Activated T-helper 2 cell treated with anti-CD3 and anti-CD28 coated beads, Interferon-gamma antibody, Interleukin-2, Interleukin-4, amounts not matched to agents 10 μg/mL and 5 μg/mL and 100 μg/mL, durations not matched to agents 14 hours and 24 hours and 36 hours (primary cell): ENCODE measurements at regions not wholly inside any gene's neighbourhood (a gene's known extent, or its start where the extent isn't known, plus 50 kb on each side); places are given as distances from the start of the nearest gene placed in this dataset.

Experiments used
- DNase-seq: peaks from one replicate; pipeline ENCODE4 v3.0.0; 2021; ENCODE audit warnings: low spot score
- H3K27ac Mint-ChIP-seq: one replicate; pipeline ENCODE4 v1.8.0; 2021; ENCODE audit warnings: mixed read lengths
- H3K27me3 Mint-ChIP-seq: one replicate; pipeline ENCODE4 v1.8.0; 2021; ENCODE audit warnings: low read depth, mixed read lengths
- H3K36me3 Mint-ChIP-seq: one replicate; pipeline ENCODE4 v1.8.0; 2021; ENCODE audit warnings: low read depth, mixed read lengths
- H3K4me1 Mint-ChIP-seq: one replicate; pipeline ENCODE4 v1.8.0; 2021; ENCODE audit warnings: low read depth, mixed read lengths
- H3K4me3 Mint-ChIP-seq: one replicate; pipeline ENCODE4 v1.8.0; 2021; ENCODE audit warnings: low read depth, mild to moderate bottlenecking, moderate library complexity, mixed read lengths
- H3K9me3 Mint-ChIP-seq: one replicate; pipeline ENCODE4 v1.8.0; 2021; ENCODE audit warnings: mixed read lengths
- intact Hi-C: fragments of 100-400 bp; cut with micrococcal nuclease; formaldehyde crosslinking; loops from one replicate; pipeline ENCODE4 v1.15.1; 2023

- intact Hi-C loops = no loop called here
- H3K4me3 Mint-ChIP-seq = no peak overlapping the region
- peaks cover 6% of the 10 kb centered on the region for H3K4me1 Mint-ChIP-seq
- peaks cover 2% of the 10 kb centered on the region for H3K27me3 Mint-ChIP-seq
- DNase-seq = no peak
- no peak overlapping the region for H3K27ac Mint-ChIP-seq
- no peaks in the 10 kb centered on the region for H3K36me3 Mint-ChIP-seq
- no peaks in the 10 kb centered on the region for H3K9me3 Mint-ChIP-seq
Observed at GRCh38 chr15:62637950-62638619, 404.5 kb upstream of the TPM1 start.

- Mint-ChIP-seq H3K36me3 (no peaks in the 10 kb centered on the region), H3K4me3 (no peak overlapping the region), H3K27me3 (peaks cover 2% of the 10 kb centered on the region), H3K9me3 (no peaks in the 10 kb centered on the region), H3K4me1 (peaks cover 6% of the 10 kb centered on the region), H3K27ac (no peak overlapping the region)
- intact Hi-C loops = no loop called here
- DNase-seq = no peak
Observed at GRCh38 chr15:62639432-62639831, 403.1 kb upstream of the TPM1 start.

DNA sequence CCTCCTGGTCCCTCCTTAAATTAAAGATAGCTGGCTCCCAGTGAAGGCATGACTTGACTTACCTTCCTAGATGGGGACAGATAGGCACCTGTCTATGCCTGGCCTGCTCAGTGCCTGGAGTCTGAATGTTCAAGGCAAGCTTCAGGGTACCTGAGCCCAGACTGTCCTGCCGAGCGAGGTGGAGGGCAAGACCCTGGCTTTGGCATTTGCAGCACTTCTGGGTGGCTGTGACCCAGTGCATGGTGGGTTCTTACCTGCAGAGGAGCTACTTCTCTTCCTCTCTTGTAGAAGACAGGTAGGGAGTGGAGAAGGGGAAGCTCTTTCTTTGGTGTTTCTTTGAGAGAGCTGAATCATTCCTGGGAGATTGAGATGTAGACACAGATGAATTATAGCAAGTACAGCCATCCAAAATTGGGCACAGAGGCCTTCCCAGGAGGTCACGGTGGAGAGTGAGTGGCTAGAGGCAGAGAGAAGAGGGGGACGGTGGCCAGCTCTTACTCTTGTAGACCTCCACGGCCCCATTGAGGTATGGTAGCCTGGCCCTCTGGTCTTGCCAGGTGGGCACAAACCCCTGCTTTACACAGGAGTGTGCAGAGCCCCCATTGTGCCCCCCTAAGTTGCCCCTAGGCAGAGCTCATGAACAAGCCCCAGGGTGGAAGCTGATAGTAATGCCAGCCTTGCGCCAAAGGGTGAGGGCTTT is 402.5 kb upstream of the TPM1 start:
- Mint-ChIP-seq H3K36me3 (no peaks in the 10 kb centered on the region), H3K4me1 (peaks cover 6% of the 10 kb centered on the region), H3K27ac (no peak overlapping the region), H3K27me3 (no peaks in the 10 kb centered on the region), H3K9me3 (no peaks in the 10 kb centered on the region), H3K4me3 (no peak overlapping the region)
- DNase-seq = no peak
- intact Hi-C loops = no loop called here

DNA sequence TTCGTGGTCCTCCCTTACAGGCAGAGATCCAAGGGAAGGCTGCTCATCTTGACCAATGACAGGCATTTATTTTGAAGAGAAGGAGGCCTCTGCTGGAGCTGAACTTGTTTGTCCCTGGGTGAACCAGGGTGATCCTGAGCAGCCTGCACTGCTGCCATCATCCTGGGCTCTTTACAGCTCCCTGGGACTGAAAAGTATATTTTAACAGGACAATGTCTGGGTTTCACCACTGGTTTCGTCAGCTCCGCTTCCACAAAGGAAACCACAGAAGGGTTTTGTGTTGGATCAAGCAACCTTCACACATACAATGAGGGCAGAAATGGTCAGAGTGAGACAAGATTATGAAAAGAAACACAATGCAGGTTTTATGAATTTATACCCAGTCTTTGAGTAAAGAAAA is 400.7 kb upstream of the TPM1 start:
- intact Hi-C loops = no loop called here
- Mint-ChIP-seq H3K4me1 (peaks cover 6% of the 10 kb centered on the region), H3K9me3 (no peaks in the 10 kb centered on the region), H3K36me3 (no peaks in the 10 kb centered on the region), H3K27me3 (no peaks in the 10 kb centered on the region), H3K27ac (no peak overlapping the region), H3K4me3 (no peak overlapping the region)
- DNase-seq = no peak

DNA sequence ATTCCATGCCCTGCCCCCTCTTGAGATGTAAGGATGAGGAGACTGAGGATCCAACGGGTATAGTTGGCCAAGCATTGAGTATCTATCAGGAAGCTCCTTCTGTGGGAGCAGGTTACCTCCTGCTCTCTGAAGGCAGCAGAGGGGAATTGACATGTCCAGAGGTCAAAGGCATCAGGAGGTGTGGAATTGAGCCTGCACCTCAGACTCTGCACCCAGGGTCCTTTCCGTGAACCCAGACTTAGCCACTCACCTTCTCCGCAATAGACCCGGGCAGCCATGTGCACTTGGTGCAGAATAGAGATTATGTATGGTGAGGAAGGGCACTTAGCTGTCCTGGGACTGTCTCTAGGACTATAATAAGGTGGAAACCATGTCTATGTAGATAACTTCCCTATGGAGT is 399.0 kb upstream of the TPM1 start:
- no peaks in the 10 kb centered on the region for H3K27me3 Mint-ChIP-seq
- no peaks in the 10 kb centered on the region for H3K9me3 Mint-ChIP-seq

DNA sequence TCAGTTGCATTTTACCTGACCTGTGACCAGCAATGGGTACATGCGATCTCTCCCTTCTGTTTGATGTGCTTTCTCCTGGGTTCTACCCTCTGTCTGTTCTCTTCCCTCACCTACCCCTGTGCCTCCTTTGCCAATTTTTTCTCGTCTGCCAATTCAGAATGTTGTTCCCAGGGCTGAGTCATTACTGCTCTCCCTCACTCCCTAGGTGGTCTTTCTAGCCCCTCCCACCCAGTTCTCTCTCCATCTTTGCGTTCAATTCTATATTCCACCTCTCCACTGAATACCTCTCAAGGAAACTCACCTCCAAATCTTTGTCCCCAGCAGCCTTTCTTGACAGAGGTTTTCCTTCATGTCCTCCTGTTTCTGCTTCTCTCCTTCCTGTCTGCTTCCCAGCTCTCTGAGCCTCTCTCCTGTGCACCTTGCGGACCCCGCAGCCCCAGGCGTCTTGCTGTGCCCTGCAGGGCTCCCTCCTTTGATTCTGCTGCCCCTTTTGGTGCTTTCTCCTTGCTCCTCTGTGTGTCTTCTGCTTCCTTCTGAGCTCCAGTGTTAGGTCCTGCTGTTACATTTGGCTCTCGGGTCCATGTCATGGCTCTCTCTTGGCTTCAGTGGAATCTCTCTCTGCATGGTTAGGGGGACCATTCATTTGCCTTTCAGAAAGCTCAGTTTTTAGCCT is 398.2 kb upstream of the TPM1 start:
- no peak for DNase-seq
- Mint-ChIP-seq H3K27me3 (no peaks in the 10 kb centered on the region), H3K4me1 (peaks cover 7% of the 10 kb centered on the region), H3K36me3 (no peaks in the 10 kb centered on the region), H3K27ac (no peak overlapping the region), H3K9me3 (no peaks in the 10 kb centered on the region), H3K4me3 (no peak overlapping the region)
- intact Hi-C loops = no loop called here

More for the DNA sequence above, 399.0 kb upstream of the TPM1 start:
- Mint-ChIP-seq H3K4me1 (peaks cover 6% of the 10 kb centered on the region), H3K27ac (no peak overlapping the region), H3K4me3 (no peak overlapping the region), H3K36me3 (no peaks in the 10 kb centered on the region)
- intact Hi-C loops = no loop called here
- DNase-seq = no peak

GRCh38 chr15:62644889-62645742 is 397.4 kb upstream of the TPM1 start:
- Mint-ChIP-seq H3K4me1 (peaks cover 14% of the 10 kb centered on the region), H3K27ac (no peak overlapping the region), H3K9me3 (no peaks in the 10 kb centered on the region), H3K27me3 (no peaks in the 10 kb centered on the region), H3K4me3 (no peak overlapping the region), H3K36me3 (no peaks in the 10 kb centered on the region)
- DNase-seq = no peak
- intact Hi-C loops = no loop called here

DNA sequence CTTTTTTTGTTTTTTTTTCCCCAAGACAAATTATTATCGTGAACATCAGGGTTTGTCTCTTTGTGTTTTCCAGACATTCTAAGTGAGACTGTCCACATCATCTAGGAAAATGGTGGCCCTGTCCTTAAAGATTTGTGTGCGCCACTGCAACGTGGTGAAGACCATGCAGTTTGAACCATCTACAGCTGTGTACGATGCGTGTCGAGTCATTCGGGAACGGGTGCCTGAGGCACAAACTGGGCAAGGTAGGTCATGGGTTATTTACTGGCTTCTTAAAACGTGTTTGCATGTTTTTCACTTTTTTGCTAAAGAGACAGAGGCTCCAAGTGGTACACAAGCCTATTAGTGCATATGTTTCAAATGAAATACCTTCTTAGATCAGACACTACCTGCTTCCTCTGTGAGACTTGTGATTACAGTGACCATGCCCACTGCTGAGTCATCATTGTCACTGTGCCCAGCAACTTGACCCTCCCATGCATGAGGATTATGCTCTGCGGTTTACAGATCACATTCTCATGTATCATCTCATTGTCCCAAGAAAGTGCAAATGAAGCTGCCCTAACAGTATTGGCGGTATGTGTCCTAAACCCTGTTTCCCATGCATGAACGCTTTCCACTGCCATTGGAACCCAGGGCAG is 395.2 kb upstream of the TPM1 start:
- Mint-ChIP-seq H3K4me1 (peaks cover 10% of the 10 kb centered on the region), H3K27ac (no peak overlapping the region), H3K4me3 (no peak overlapping the region), H3K9me3 (no peaks in the 10 kb centered on the region), H3K36me3 (no peaks in the 10 kb centered on the region), H3K27me3 (no peaks in the 10 kb centered on the region)
- DNase-seq = no peak
- intact Hi-C loops = no loop called here

- H3K36me3 Mint-ChIP-seq = no peaks in the 10 kb centered on the region
- H3K9me3 Mint-ChIP-seq = no peaks in the 10 kb centered on the region
- H3K4me1 Mint-ChIP-seq = peaks cover 10% of the 10 kb centered on the region
- no peak overlapping the region for H3K4me3 Mint-ChIP-seq
- H3K27ac Mint-ChIP-seq = no peak overlapping the region
- no peaks in the 10 kb centered on the region for H3K27me3 Mint-ChIP-seq
- intact Hi-C loops = no loop called here
- no peak for DNase-seq
Observed at GRCh38 chr15:62647843-62648505, 394.6 kb upstream of the TPM1 start.

DNA sequence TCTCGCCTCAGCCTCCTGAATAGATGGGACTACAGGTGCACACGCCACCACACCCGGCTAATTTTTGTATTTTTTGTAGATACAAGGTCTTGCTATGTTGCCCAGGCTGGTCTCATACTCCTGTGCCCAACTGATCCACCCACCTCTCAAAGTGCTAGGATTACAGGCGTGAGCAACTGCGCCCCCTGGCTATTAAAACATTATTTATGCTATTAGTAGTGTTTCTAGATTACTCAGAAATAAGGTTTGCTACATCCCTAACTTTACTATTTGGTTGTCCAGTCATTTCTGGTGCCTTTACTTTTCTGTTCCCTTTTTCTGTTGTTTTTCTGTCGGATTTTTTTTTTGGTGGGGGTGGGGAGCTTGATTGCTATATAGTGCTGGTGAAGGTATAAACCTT is 393.6 kb upstream of the TPM1 start:
- H3K36me3 Mint-ChIP-seq = no peaks in the 10 kb centered on the region
- H3K9me3 Mint-ChIP-seq = peaks cover 1% of the 10 kb centered on the region
- H3K27ac Mint-ChIP-seq = no peak overlapping the region
- H3K4me3 Mint-ChIP-seq = no peak overlapping the region
- no peak for DNase-seq
- intact Hi-C loops = no loop called here
- H3K27me3 Mint-ChIP-seq = no peaks in the 10 kb centered on the region
- peaks cover 10% of the 10 kb centered on the region for H3K4me1 Mint-ChIP-seq

DNA sequence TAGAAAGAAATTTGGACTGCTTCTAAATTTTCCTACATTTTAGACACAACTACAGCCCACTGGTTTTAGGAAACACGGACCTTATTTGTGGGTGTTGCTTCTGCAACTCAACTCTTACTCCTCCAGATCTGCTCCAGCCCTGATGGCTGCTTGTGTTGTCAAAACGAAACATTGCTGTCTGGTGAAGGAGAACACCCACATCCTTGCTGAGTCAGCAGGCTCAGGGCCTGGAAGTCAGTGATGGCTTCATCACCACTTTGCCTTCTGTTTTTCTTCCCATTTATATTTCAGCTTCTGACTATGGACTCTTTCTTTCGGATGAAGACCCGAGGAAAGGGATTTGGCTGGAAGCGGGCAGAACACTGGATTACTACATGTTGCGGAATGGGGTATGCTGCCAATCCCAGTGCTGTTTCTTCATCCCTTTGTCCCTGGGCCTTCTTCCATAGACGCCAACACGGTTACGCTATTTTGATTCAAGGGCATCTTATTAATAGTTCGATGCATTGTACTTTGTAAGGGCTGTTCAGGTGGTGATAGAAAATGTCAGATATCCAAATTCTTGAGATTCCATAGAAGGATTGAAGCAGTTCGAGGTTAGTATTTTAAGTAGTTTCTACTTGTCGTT is 392.6 kb upstream of the TPM1 start:
- H3K4me3 Mint-ChIP-seq = no peak overlapping the region
- peaks cover 10% of the 10 kb centered on the region for H3K4me1 Mint-ChIP-seq
- no peak for DNase-seq
- H3K27me3 Mint-ChIP-seq = no peaks in the 10 kb centered on the region
- peaks cover 6% of the 10 kb centered on the region for H3K9me3 Mint-ChIP-seq
- intact Hi-C loops = loop anchor here (10.0 kb wide), 1 partner anchor 65 kb away; no protein-coding TSS in a partner anchor
- H3K27ac Mint-ChIP-seq = no peak overlapping the region
- H3K36me3 Mint-ChIP-seq = no peaks in the 10 kb centered on the region
